BE2C (cell line): ENCODE measurements at regions not wholly inside any gene's neighbourhood (a gene's known extent, or its start where the extent isn't known, plus 50 kb on each side); places are given as distances from the start of the nearest gene placed in this dataset.

Experiments used
- DNase-seq: peaks from one replicate; pipeline ENCODE4 v3.0.0-alpha.2; 2020
- H3K27me3 ChIP-seq: fragments of 250-450 bp; sonication (Bioruptor Pico); 2 replicates; pipeline ENCODE4 v1.5.1; 2020; ENCODE audit warnings: mild to moderate bottlenecking
- H3K36me3 ChIP-seq: fragments of 250-450 bp; sonication (Bioruptor Pico); 2 replicates; pipeline ENCODE4 v1.5.1; 2020; ENCODE audit warnings: mild to moderate bottlenecking
- H3K4me1 ChIP-seq: fragments of 250-450 bp; sonication (Bioruptor Pico); 2 replicates; pipeline ENCODE4 v1.5.1; 2020
- H3K4me3 ChIP-seq: 2 replicates; pipeline ENCODE4 v1.5.1; 2011; ENCODE audit warnings: low read depth, low read length
- H3K9me3 ChIP-seq: fragments of 250-450 bp; sonication (Bioruptor Pico); 2 replicates; pipeline ENCODE4 v1.5.1; 2020
- TF ChIP-seq, protein P1 (sequence below): IDR thresholded peaks from 2 replicates; pipeline ENCODE4 v1.5.1; 2012; ENCODE audit warnings: mild to moderate bottlenecking, low read depth, low read length

DNA sequence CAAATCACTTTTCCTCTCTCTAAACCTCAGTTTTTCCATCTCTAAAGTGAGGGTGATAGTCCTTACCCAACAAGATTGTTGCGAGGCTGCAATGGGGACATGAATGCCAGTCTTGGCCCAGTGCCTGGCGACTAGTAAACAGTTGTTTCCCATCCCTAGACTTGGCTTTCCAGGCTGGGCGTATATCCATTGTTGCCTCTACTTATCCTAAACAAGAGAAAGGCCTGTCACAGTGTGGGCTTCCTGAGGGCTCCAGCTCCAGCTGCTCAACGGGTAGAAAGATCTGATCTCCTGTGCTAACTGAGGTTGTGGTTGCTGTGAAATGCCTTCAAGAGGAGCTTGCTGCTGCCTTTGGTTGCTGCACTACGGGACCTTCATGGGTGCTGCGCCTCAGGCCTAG lies 142.0 kb downstream of the NSG2 start:
- Histone ChIP-seq H3K4me1 (peaks cover 38% of the 10 kb centered on the region), H3K9me3 (no peaks in the 10 kb centered on the region), H3K27me3 (no peaks in the 10 kb centered on the region), H3K36me3 (no peaks in the 10 kb centered on the region), H3K4me3 (no peak overlapping the region)
- TF ChIP-seq, protein P1, sequence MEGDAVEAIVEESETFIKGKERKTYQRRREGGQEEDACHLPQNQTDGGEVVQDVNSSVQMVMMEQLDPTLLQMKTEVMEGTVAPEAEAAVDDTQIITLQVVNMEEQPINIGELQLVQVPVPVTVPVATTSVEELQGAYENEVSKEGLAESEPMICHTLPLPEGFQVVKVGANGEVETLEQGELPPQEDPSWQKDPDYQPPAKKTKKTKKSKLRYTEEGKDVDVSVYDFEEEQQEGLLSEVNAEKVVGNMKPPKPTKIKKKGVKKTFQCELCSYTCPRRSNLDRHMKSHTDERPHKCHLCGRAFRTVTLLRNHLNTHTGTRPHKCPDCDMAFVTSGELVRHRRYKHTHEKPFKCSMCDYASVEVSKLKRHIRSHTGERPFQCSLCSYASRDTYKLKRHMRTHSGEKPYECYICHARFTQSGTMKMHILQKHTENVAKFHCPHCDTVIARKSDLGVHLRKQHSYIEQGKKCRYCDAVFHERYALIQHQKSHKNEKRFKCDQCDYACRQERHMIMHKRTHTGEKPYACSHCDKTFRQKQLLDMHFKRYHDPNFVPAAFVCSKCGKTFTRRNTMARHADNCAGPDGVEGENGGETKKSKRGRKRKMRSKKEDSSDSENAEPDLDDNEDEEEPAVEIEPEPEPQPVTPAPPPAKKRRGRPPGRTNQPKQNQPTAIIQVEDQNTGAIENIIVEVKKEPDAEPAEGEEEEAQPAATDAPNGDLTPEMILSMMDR: no peak
- DNase-seq: no peak

DNA sequence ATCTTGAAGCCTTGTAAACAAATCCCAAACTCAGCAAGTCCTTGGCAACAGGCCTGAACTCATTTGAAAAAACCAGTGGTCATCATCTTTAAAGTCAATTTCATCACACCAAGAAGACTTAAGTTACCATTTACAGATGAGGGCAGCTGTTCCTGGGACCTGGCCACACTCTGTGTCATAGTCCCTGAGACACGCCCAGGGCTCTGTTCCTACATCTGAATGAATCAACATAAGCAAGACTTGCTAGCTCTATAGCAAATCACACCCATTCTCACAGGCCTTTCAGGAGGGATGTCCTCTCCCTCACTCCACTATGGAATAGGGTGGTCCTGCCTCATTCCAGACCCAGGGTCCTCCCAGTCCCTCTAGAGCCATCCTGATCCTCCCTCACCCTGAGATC lies 142.8 kb downstream of the NSG2 start:
- Histone ChIP-seq H3K9me3 (no peaks in the 10 kb centered on the region), H3K4me1 (peaks cover 38% of the 10 kb centered on the region), H3K27me3 (no peaks in the 10 kb centered on the region), H3K36me3 (no peaks in the 10 kb centered on the region), H3K4me3 (no peak overlapping the region)
- TF ChIP-seq, protein P1: no peak
- DNase-seq: no peak

DNA sequence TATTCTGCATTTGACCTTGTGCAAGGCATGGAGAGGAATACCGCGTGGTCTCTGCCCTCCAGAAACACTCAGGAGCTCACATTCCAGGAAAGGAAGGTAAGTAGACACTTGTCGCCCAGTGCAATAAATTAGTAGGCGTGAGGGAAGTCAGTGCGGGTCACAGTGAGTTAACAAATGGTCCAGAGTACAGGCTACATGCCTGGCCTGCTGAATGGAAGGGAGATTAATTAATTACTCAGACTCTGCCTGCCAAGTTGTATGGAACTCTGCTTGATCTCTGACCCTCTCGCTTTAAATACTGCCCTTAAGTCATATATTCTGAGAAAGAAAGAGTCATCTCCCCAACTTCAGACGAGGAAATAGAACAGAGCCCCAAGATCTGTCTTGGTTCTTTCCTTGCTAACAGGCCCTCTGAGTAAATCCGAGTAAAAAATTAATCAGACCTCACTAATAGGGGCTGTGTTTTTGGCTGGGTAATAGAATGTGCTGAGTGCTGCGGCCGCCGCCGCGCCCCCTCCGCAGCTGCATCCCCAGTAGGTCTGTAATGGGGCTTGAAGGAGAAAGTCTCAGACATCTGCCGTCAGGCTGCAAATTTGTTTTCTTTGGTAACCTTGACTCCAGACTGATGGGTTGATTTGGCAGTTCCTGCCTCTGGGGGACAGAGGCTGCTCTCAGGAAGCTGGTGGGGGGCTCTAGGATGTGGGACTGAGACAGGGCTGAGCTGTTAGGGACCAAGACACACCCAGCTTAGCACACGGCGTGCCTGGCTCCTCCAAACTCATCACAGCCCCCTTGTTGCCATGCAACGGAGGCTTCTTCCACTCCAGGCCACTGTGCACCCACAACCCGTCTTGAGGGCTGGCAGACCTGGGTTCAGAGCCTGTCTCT lies 144.4 kb downstream of the NSG2 start:
- DNase-seq: peak; percentile 64
- Histone ChIP-seq H3K4me3 (peak overlapping the region; percentile 12), H3K9me3 (no peaks in the 10 kb centered on the region), H3K27me3 (no peaks in the 10 kb centered on the region), H3K4me1 (peaks cover 45% of the 10 kb centered on the region), H3K36me3 (no peaks in the 10 kb centered on the region)
- TF ChIP-seq, protein P1: no peak

DNA sequence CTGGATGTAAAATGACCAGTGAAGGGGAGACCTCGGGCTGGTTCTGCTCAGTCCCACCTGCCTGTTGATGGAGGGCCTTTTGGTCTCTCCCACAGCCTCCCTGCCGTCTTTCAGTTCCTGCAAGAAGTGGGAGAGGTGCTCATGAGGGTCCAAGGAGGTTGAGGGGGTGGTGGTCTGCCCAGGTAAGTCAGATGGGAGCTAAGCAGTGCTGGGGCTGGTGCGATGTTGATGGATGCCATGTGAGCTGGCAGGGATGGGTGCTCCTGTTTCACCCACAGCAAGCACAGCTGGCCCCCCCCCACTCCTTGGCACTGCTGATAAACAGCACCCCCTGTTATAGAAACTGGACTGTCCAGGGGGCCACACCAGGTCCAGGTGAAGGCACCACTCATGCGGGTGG lies 145.6 kb downstream of the NSG2 start:
- no peak for DNase-seq
- H3K27me3 ChIP-seq: no peaks in the 10 kb centered on the region
- H3K4me3 ChIP-seq: no peak overlapping the region
- H3K9me3 ChIP-seq: no peaks in the 10 kb centered on the region
- peaks cover 52% of the 10 kb centered on the region for H3K4me1 ChIP-seq
- no peaks in the 10 kb centered on the region for H3K36me3 ChIP-seq
- TF ChIP-seq, protein P1: no peak

DNA sequence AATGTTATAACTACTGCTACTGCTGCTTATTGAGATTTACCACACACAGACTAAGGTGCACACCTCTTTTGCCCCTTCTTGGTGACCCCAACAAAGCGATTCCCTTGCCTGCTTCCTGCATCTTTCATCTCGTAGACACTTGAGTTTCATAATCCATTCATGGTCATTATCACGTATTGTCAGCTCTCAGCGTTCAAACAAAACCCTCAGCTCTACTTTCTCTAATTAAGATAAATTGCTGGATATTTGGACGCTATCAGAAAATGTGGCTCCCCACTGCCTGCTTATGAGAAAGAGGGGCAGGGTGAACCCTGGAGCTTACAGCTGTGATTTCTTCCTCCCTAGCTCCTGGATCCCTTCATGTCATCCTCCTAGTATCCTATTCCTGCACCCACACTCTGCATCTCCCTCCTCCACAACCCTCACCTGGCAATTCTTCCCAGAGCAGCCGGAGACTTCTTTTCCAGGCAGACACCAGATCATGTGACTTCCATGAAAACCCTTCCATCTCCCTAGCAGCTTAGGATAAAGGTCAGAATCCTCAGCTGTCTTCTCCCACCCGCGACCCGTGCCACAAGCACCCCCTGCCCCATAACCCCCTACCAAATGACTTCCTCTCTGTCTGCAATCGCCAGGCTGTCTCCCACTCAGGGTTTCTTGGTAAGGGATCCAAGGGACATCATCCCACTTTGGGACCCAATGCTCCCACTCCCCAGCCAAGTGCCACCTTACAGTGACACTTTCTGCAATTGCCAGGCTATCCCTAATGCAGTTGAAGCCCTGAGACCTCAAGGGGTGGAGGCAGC lies 146.5 kb downstream of the NSG2 start:
- Histone ChIP-seq H3K4me1 (peaks cover 56% of the 10 kb centered on the region), H3K4me3 (no peak overlapping the region), H3K27me3 (no peaks in the 10 kb centered on the region), H3K36me3 (no peaks in the 10 kb centered on the region), H3K9me3 (no peaks in the 10 kb centered on the region)
- DNase-seq: no peak
- TF ChIP-seq, protein P1: no peak
